Tibial nerve (tissue), 4 donors: ENCODE measurements at regions not wholly inside any gene's neighbourhood (a gene's known extent, or its start where the extent isn't known, plus 50 kb on each side); places are given as distances from the start of the nearest gene placed in this dataset.

Experiments used
- CTCF ChIP-seq, 5 experiments: fragments of 200-600 bp in 3 of 5; fragments of 450-650 bp in 2 of 5; sonication (generic) in 3 of 5; IDR thresholded peaks; one replicate each; pipeline ENCODE4 v1.5.1; 2016 to 2019; ENCODE audit warnings: antibody characterized with exemption in 5 of 5, mild to moderate bottlenecking in 3 of 5, moderate library complexity in 2 of 5
- EP300 ChIP-seq, 2 donors: sonication (generic); formaldehyde crosslinking; IDR thresholded peaks; one replicate each; pipeline ENCODE4 v1.6.1; 2017; ENCODE audit warnings: antibody characterized with exemption in 2 of 2, mild to moderate bottlenecking in 1 of 2
- POLR2A ChIP-seq, 2 donors: fragments of 450-650 bp; IDR thresholded peaks; one replicate each; pipeline ENCODE4 v1.6.1; 2017; ENCODE audit warnings: antibody characterized with exemption in 2 of 2, mild to moderate bottlenecking in 2 of 2, moderate library complexity in 2 of 2

DNA sequence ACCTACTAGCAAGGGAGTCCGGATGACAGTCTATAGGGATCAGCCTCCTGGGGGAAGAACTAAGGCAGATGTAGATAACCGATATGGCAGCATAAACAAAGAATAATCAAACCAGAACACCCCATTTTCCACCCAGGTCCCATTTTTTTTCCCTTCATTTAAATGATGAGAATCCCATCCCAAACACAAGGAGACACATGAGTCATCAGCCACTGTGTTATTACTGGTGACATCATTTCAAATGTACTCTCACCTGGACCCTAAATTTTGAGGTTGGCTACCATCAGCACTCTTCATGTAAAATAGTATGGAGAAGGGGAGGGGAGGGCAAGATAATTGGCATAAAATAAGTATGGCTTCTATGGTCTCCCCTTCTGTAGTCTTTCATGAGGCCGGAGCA, 108.9 kb upstream of the GUCA2B start:
- TF ChIP-seq CTCF (IDR thresholded peaks at IDR 0.05): no peak
- no peak for TF ChIP-seq EP300 (IDR thresholded peaks at IDR 0.05)
- no peak for TF ChIP-seq POLR2A (IDR thresholded peaks at IDR 0.05)
